ENCODE measurements at regions not wholly inside any gene's neighbourhood (a gene's known extent, or its start where the extent isn't known, plus 50 kb on each side); places are given as distances from the start of the nearest gene placed in this dataset.
"Not testable (repeated sequence)": the region's sequence is repeated elsewhere in the genome, so short reads cannot be mapped to it uniquely, and the experiment has no call there.

DNA sequence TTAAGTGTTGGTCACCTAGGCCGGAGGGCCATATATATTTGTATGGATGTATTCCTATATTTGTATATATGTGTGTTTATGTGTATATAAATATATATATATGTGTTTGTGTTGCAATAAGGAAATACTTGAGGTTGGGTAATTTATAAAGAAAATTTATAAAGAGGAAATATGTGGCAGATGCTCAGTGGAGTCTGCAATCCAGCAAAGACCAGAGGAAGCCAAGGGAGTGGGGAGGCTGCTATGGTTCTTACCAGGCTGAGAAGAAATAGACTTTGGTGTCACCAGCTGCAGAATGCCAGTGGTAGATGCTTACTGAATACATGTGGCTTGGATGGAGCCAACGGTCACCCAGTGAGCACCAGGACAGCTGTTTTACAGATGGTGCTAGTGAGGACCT, 97.4 kb upstream of the ELOVL5 start:
- DNase-seq: no peak

- DNase-seq: no peak
Observed at GRCh38 chr6:53441761-53442160, 93.0 kb upstream of the ELOVL5 start.

- no peak for DNase-seq
Observed at GRCh38 chr6:53441035-53441493, 92.3 kb upstream of the ELOVL5 start.

GRCh38 chr6:53440336-53440945, 91.7 kb upstream of the ELOVL5 start:
- no peak for DNase-seq

GRCh38 chr6:53439556-53439955, 90.8 kb upstream of the ELOVL5 start:
- no peak for DNase-seq

- DNase-seq: no peak
Observed at GRCh38 chr6:53437557-53438202, 88.9 kb upstream of the ELOVL5 start.

DNA sequence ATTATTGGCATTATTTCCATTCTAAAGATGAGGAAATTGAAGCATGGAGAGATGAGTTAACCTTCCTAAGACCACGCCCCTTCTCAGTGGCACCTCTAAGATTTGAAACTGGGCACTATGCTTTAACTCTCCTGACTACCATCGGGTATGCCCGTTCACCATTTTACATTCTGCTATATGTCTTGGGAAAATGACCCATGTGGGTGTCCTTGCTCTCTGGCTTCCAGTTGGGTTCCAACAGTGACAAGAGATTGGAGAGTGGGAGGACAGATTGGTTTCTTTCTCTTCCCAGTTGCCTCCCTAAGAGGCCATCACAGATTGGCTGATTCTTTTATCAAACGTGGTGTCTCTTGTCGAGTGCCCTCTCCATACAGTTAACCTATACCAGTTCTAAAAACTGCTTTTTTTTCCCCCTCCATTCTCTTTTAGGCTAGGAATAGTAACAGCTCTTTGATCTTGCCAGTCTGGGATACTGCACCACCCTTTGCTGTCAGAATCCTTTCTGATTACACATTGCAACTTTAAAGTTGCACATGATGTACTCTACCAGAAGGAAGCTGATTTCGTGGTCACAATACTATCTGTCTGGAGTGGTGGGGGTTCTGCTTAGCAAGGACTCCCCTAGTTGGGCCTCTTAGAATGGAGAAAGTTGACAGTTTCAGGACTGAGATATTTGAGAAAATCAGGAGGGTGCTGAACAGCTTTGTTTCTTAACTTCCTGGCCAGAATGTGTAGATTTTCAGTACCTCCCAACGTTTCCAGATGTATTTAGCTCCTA, 88.0 kb upstream of the ELOVL5 start:
- no peak for DNase-seq

DNA sequence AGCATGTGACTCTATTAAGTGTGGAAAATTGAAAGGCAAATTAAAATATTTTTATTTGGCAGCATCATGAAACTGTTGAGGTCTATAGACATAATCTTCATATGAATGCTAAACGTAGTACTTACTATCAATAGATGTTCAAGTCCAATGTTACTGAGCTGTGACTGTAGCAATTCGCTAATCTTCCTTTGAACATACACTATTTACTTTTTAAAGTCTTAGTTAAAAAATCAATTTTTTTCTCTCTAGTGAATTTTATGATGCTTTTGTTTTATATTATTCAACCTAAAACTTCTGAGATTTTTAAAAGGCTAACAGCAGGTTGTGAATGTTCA, 85.2 kb upstream of the ELOVL5 start:
- DNase-seq: no peak

- no peak for DNase-seq
Observed at GRCh38 chr6:53433261-53433950, 84.7 kb upstream of the ELOVL5 start.

- DNase-seq: no peak
Observed at GRCh38 chr6:53432318-53433161, 83.8 kb upstream of the ELOVL5 start.

DNA sequence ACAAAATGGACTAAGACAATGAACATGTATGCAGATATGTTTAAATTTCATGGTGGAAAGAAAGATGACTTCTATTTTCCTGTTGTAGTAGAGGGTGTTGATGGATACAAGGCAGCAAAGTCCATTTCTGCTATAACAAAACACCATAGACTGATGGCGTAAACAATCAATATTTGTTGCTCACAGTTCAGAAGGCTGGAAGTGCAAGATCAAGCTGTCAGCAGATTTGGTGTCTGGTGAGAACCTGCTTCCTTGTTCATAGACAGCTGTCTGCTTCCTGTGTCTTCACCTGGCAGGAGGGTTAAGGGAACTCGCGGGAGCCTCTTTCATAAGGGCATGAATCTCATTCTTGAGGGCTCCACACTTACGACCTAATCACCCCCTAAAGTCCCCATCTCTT, 83.0 kb upstream of the ELOVL5 start:
- DNase-seq: no peak

DNA sequence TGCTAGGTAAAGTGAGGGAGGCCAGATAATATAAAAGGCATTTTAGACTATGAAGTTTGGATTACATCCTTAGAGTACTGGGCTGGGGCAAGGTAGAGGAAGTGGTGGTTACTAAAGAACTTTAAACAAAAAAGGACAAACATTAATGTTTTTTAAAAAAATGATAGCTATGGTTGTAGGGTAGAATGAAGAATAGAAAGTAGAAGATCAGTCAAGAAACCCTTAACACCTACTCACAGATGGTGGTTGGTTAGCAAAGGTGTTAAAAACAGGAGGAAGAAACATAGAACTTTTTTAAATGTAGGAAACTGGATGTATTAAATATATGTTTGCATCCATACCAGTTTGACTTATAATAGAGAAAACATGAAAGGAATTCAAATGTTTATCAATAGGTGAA, 80.7 kb upstream of the ELOVL5 start:
- no peak for DNase-seq

DNA sequence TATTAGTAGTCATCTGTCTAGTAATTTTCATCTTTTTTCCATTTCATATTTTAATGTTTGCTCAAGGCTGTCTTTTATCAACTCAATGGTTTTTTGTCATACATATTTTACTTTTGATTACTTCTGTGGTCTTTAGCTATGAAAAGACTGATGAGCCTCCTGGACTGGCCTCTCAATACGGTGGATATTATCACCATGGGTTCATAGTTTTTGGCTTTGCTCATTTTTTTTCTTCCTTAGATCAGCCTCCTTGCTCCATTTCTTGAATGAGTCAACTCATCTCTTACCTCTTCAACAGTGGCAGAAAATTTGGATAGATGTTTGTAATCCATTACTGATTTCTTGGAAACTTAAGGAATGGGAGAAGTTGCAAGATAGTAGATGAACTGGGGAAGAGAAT, 80.1 kb upstream of the ELOVL5 start:
- DNase-seq: no peak

GRCh38 chr6:53426667-53427270, 78.0 kb upstream of the ELOVL5 start:
- no peak for DNase-seq

GRCh38 chr6:53426117-53426516, 77.4 kb upstream of the ELOVL5 start:
- no peak for DNase-seq

GRCh38 chr6:53424976-53425718, 76.4 kb upstream of the ELOVL5 start:
- no peak for DNase-seq

GRCh38 chr6:53424300-53424699, 75.5 kb upstream of the ELOVL5 start:
- DNase-seq: no peak

DNA sequence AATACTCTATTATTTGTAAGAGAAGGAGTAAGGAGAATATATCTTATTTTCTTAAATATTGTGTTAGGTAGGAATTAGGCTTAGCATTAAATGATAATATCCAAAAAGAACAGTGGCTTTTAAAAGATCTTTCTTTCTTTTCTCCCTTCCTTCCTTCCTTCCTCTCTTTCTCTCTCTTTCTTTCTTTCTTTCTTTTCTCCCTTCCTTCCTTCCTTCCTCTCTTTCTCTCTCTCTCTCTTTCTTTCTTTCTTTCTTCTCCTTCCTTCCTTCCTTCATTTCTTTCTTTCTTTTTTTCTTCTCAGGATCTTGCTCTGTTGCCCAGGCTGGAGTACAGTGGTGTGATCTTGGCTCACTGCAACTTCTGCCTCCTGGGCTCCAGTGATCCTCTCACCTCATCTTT, 74.8 kb upstream of the ELOVL5 start:
- not testable (repeated sequence) for DNase-seq

DNA sequence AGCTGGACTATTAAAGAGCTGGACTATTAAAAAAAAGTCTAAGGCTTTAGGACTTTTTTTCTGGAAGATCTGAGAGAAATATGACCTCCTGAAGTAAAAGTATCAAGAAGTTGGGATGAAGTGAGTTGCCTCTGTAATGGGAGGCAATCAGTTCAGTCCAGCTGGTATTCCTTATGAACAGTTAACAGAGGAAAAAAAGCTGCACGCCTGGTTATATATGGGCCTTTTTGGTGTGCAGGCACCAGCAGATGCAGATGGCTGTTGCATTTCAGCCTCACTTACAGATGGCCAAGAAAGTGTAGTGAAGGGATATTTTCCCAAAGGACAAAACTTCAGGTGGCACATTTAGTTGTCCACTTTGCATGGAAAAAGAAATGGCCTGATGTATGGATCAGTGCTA, 70.3 kb upstream of the ELOVL5 start:
- no peak for DNase-seq

- DNase-seq: no peak
Observed at GRCh38 chr6:53418288-53418687, 69.5 kb upstream of the ELOVL5 start.

DNA sequence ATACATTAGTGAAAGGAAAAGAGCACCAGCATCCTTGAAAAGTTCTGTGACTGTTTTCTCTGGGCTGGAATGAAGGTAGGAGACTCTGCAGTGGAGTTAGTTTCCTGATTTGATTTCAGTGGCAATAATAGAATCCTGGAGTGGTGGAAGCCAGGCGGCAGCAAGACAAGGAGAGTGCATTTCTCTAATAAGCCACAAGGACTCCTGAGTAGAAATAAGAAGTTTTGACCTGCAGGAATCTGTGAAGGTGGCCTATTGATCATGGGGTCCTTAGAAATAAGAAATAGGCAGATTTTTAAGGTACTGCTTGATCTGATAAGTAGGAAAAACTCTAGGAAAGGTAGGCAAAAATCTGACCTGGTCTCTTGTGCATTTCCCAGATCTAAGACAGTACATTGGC, 68.4 kb upstream of the ELOVL5 start:
- no peak for DNase-seq

DNA sequence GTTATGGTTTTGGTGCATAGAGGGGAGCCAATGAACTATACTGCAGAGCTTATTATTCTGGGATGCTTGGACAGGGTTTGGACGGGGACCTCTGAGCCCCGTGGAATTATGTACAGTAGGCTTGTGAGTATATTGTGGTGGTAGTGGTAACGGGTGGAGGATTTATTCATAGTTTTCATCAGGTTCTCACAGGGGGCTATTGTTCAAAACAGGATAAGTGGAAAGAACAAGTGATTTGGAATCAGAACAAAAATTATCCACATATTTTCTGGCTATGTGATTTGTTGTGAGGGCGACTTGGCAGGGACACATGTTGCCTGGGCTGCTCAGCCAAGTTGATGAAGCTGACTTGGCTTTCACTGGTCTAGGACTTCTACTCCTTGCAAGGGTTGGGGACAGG, 64.6 kb upstream of the ELOVL5 start:
- no peak for DNase-seq
